Tibial artery (tissue), 4 donors: ENCODE measurements at regions not wholly inside any gene's neighbourhood (a gene's known extent, or its start where the extent isn't known, plus 50 kb on each side); places are given as distances from the start of the nearest gene placed in this dataset.
A peak's percentile ranks its signal among the peaks of the same experiment; 100 is the strongest.
"Not testable (repeated sequence)": the region's sequence is repeated elsewhere in the genome, so short reads cannot be mapped to it uniquely, and the experiment has no call there.

Source experiments
- DNase-seq, 2 donors: peaks; one replicate each; pipeline ENCODE4 v3.0.0-alpha.2; 2019
- H3K27ac ChIP-seq, 2 donors: fragments of 200-600 bp; sonication (generic) in 1 of 2; 1 replicate in 1 of 2; 2 replicates in 1 of 2; pipeline ENCODE4 v1.5.1; 2018 to 2019; ENCODE audit warnings: mild to moderate bottlenecking in 1 of 2
- H3K27me3 ChIP-seq, 2 donors: fragments of 200-600 bp; sonication (generic) in 1 of 2; one replicate each; pipeline versions ENCODE4 v1.5.1 to v1.6.0; 2016 to 2019
- H3K36me3 ChIP-seq, 3 donors: fragments of 200-600 bp; sonication (generic) in 2 of 3; one replicate each; pipeline ENCODE4 v1.5.1; 2016 to 2019; ENCODE audit warnings: mild to moderate bottlenecking in 2 of 3
- H3K4me1 ChIP-seq, 4 donors: fragments of 200-600 bp; sonication (generic) in 2 of 4; 1 replicate in 3 of 4; 2 replicates in 1 of 4; pipeline ENCODE4 v1.5.1; 2016 to 2019
- H3K4me3 ChIP-seq, 2 donors: fragments of 200-600 bp; sonication (generic) in 1 of 2; 1 replicate in 1 of 2; 2 replicates in 1 of 2; pipeline ENCODE4 v1.5.1; 2018 to 2019; ENCODE audit warnings: mild to moderate bottlenecking in 2 of 2
- H3K9me3 ChIP-seq, 3 donors: fragments of 200-600 bp; sonication (generic) in 1 of 3; one replicate each; pipeline ENCODE4 v1.5.1; 2016 to 2019
- CTCF ChIP-seq, 2 experiments: fragments of 200-600 bp in 1 of 2; fragments of 450-650 bp in 1 of 2; IDR thresholded peaks; one replicate each; pipeline ENCODE4 v1.5.1; 2017 to 2019; ENCODE audit warnings: antibody characterized with exemption in 2 of 2, mild to moderate bottlenecking in 1 of 2, moderate library complexity in 1 of 2
- intact Hi-C: fragments of 100-400 bp; cut with DNase I; formaldehyde crosslinking; loops from one replicate; pipeline ENCODE4 v1.15.0; 2023; ENCODE audit warnings: low total_unique reads

- Histone ChIP-seq H3K27ac (no peak overlapping the region), H3K27me3 (no peaks in the 10 kb centered on the region), H3K4me1 (peaks cover 0 to 31% (median 21%) of the 10 kb centered on the region in 4 donors), H3K36me3 (no peaks in the 10 kb centered on the region), H3K4me3 (no peak overlapping the region), H3K9me3 (no peaks in the 10 kb centered on the region)
- intact Hi-C loops: no loop called here
- TF ChIP-seq CTCF (IDR thresholded peaks at IDR 0.05): peak; percentile 25 to 31
- no peak for DNase-seq
Observed at GRCh38 chr2:207230261-207231105, 64.7 kb upstream of the KLF7 start.

DNA sequence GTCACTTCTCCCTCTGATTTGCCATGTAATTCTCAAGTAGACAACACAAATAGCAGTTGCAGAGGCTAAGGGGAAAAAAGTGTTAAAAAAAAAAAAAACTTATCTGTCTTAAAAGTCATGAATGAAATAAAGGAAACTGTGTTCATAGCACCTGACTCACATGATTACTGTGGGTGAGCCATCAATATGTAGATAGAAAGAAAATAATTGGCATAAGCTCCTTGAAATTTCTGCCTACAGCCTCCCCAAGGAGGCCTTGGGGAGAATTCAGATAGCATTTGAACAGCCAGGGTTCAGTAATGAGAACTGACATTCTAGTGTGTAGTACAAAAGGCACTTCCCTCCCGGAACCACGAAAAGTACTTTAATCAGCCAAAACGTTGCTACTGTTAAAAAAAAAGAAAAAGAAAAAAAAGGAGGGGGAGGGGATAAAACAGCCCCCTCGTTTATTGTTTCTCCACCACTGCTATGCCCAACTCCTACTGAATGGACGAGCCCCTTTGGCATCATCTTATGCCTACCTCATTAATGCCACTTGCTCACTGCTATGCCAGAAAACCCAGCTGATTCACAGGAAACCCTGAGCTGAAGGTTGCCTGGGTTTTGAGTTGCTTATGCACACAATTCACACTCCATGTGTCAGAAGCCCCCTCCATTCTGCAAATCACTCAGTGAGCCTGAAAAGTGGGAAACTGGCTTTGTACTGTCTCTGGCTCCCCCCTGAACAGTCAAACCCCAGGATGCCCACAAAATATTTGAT lies 65.5 kb upstream of the KLF7 start:
- Histone ChIP-seq H3K4me3 (no peak overlapping the region), H3K4me1 (peaks cover 0 to 39% (median 20%) of the 10 kb centered on the region in 4 donors), H3K27ac (no peak overlapping the region), H3K9me3 (no peaks in the 10 kb centered on the region), H3K36me3 (no peaks in the 10 kb centered on the region), H3K27me3 (no peaks in the 10 kb centered on the region)
- no peak for TF ChIP-seq CTCF (IDR thresholded peaks at IDR 0.05)
- DNase-seq: no peak
- intact Hi-C loops: no loop called here

- no peak for DNase-seq
- Histone ChIP-seq H3K27ac (no peak overlapping the region), H3K27me3 (no peaks in the 10 kb centered on the region), H3K9me3 (no peaks in the 10 kb centered on the region), H3K4me1 (peaks cover 0 to 37% (median 16%) of the 10 kb centered on the region in 4 donors), H3K36me3 (no peaks in the 10 kb centered on the region), H3K4me3 (no peak overlapping the region)
- TF ChIP-seq CTCF (IDR thresholded peaks at IDR 0.05): no peak
- intact Hi-C loops: no loop called here
Observed at GRCh38 chr2:207231967-207232366, 66.2 kb upstream of the KLF7 start.

- H3K4me3 ChIP-seq, H3K27ac ChIP-seq, DNase-seq, H3K36me3 ChIP-seq, H3K27me3 ChIP-seq, H3K9me3 ChIP-seq, intact Hi-C loops: not testable (repeated sequence)
- H3K4me1 ChIP-seq: peaks cover 0 to 32% (median 4%) of the 10 kb centered on the region in 4 donors
Observed at GRCh38 chr2:207233141-207233540, 67.4 kb upstream of the KLF7 start.

DNA sequence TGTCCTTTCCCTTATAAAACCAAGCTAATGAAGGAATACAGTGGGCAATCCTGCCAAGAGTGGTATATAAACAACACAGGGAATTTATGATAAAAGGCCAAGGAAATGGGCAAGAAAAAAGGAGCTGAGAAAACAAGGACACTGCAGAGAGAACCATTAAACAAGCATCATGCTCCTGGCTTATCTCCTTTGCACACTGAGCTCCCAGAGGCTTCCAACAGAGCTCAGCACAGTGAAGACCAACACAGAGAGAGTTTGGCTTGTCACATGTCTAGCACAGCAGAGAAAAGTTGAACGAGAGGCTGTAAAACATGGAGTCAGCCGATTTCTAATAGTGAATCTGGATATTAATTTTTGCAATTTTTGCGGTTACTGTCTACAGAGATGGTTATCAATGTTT lies 68.0 kb upstream of the KLF7 start:
- Histone ChIP-seq H3K4me1 (peaks cover 0 to 32% (median 4%) of the 10 kb centered on the region in 4 donors), H3K27ac (no peak overlapping the region), H3K36me3 (no peaks in the 10 kb centered on the region), H3K9me3 (no peaks in the 10 kb centered on the region), H3K27me3 (no peaks in the 10 kb centered on the region), H3K4me3 (no peak overlapping the region)
- no peak for DNase-seq
- no peak for TF ChIP-seq CTCF (IDR thresholded peaks at IDR 0.05)
- intact Hi-C loops: no loop called here

DNA sequence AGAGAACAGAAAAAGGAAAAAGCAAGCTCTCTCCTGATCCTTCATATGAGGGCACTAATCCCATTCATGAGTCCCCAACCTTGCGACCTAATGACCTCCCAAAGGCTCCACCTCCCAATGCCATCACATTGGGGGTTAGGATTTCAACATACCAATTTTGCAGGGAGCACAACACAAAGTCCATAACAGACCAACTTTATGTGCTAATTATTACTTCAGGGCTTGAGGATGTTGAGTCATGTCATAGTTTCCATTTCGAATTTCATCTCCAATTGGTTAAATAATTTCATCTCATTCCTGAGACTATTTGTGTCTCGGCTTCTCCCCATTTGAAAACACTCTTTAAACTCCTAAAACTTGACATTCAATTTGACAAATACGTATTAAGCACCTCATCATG lies 69.9 kb upstream of the KLF7 start:
- no peak overlapping the region for H3K27ac ChIP-seq
- TF ChIP-seq CTCF (IDR thresholded peaks at IDR 0.05): no peak
- no peaks in the 10 kb centered on the region for H3K27me3 ChIP-seq
- H3K4me3 ChIP-seq: no peak overlapping the region
- H3K4me1 ChIP-seq: peaks cover 0 to 44% (median 19%) of the 10 kb centered on the region in 4 donors
- intact Hi-C loops: no loop called here
- no peaks in the 10 kb centered on the region for H3K36me3 ChIP-seq
- no peaks in the 10 kb centered on the region for H3K9me3 ChIP-seq
- no peak for DNase-seq
